NCI-H1092 (cell line): ENCODE measurements at regions not wholly inside any gene's neighbourhood (a gene's known extent, or its start where the extent isn't known, plus 50 kb on each side); places are given as distances from the start of the nearest gene placed in this dataset.
A peak's percentile ranks its signal among the peaks of the same experiment; 100 is the strongest.

Experiments used
- DNase-seq: peaks from one replicate; lab custom pipeline; 2025; lab: John Stamatoyannopoulos, UW

DNA sequence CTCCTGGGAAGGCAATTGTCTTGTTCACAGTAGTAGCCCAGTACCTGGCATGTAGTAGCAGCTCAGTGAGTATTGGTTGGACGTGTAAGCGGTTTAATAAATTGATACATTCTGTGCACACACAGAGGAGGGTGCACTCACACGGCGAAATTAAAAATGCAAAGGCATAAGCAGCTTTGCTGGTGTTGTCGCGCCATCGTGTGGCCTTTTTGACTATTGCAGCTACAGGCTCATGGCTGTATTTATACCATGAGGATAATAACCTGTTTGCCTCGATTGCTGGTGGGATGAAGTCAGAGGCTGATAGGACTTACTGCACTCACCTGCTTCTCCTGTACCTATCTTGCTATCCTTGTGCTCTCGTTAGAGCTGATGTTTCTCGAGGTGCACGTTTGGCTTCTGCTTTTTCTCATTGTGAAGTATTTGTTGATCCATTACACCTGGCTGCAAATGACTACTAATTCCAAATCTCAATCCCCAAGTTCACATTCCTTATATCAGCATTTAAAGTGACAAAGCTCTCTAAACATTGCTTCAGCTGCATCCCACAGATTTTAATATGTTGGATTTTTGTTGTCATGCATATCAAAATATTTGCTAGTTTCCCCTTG lies 61.5 kb downstream of the TBXT start:
- peak; percentile 64 for DNase-seq

DNA sequence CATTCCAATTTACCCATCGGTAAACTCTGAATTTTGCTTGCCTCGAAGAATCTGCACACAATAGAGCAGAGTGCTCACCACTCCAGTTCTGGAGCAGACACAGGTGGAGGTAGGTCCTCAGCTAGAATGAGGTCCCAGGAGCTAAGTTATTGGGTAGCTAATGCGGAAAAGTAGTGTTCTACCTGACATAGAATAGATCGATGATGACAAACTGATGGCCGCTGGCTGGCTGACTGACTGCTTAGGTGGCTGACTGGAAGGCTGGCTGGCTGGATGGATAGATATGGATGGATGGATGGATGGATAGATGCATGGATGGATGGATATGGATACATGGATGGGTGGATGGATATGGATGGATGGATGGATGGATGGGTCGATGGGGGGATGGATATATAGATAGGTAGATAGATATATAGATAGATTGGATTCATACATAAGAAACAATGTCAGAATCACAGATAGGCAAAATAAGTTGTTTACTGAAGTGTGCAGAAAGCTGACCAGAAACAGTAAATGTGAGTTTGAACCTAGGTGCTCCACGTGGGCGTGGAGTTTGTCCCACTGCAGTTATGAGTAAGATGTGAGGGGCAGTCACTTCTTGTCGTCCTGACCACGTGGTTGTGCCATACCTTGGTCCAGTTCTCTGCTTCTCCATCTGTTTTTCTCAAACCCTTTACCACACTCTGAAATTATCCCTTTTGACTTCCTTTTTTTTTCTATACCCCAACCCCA lies 62.1 kb downstream of the TBXT start:
- DNase-seq = no peak

GRCh38 chr6:166104872-166105271 lies 62.8 kb downstream of the TBXT start:
- no peak for DNase-seq

DNA sequence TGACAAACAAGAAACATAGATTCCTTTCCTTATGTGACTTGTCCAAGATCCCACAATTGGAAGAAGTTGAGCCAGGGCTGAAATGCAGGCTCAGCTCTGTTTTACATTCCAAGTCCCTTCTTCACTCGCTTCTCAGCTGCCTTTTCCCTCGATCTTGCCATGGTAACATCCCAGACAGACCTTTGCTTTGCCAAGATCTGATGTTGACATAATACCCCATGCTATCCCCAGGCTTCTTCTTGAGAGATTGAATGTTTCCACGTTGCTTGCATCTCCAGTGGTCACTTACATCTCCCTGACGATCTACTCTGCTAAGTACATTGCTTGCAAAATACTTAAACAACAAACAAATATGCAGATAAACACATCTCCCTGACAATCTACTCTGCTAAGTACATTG lies 63.5 kb downstream of the TBXT start:
- DNase-seq = no peak

- DNase-seq = no peak
Observed at GRCh38 chr6:166101819-166102419, 65.7 kb downstream of the TBXT start.

DNA sequence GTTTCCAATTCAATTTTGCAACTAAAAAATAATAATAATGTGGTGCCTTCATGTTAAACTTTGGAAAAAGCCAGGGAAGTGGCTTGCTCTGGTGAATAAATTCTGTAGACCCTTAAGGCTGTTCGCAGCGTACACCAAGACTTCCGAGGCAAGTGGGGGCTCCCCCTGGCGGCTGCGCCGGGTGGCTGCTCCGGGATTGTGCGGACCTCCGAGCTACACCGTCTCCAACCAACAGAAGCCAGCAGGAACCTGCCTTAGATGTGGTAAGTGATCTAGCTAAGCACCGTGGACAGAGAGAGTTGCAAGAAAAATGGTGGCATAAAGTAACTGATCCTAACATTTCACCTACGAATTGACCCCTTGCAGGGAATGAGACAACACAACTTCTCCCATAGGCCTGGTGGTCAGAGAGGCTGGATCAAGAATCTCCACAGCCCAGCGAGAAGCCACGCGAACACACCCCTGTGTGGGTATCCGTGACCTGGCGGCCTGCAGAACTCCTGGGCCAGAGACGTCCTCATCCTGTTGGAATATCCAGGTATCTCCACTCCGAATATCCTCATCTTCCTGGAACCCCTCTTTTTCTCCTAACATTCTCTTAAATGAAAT lies 69.6 kb downstream of the TBXT start:
- peak; percentile 34 for DNase-seq

GRCh38 chr6:166087852-166088251 lies 79.8 kb downstream of the TBXT start:
- no peak for DNase-seq

- DNase-seq = no peak
Observed at GRCh38 chr6:166087246-166087645, 80.4 kb downstream of the TBXT start.

GRCh38 chr6:166085500-166085899 lies 82.2 kb downstream of the TBXT start:
- DNase-seq = no peak

GRCh38 chr6:166084951-166085350 lies 82.7 kb downstream of the TBXT start:
- no peak for DNase-seq

- DNase-seq = no peak
Observed at GRCh38 chr6:166079841-166080240, 87.8 kb downstream of the TBXT start.

DNA sequence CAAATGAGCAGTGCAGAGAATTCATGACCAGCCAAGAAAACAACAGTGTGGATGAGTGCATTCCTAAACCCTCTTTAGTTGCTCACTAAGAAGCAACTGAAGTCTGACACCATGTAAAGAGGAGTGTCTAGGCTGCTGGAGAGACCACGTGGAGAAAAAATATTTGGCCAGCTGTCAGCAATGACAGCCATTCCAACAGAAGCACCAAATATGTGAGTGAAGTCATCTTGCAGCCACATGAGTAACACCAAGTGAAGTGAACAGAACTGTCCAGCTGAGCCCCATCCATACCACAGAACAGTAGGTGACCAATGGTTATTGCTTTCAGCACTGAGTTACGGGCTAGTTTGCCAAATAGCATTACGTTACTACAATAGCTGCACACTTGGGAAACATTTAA lies 89.4 kb downstream of the TBXT start:
- no peak for DNase-seq

- no peak for DNase-seq
Observed at GRCh38 chr6:166076625-166077024, 91.0 kb downstream of the TBXT start.

- DNase-seq = no peak
Observed at GRCh38 chr6:166075925-166076324, 91.7 kb downstream of the TBXT start.

- DNase-seq = no peak
Observed at GRCh38 chr6:166075186-166075585, 92.5 kb downstream of the TBXT start.

- DNase-seq = no peak
Observed at GRCh38 chr6:166073082-166073481, 94.6 kb downstream of the TBXT start.

GRCh38 chr6:166068768-166069167 lies 98.9 kb downstream of the TBXT start:
- no peak for DNase-seq

DNA sequence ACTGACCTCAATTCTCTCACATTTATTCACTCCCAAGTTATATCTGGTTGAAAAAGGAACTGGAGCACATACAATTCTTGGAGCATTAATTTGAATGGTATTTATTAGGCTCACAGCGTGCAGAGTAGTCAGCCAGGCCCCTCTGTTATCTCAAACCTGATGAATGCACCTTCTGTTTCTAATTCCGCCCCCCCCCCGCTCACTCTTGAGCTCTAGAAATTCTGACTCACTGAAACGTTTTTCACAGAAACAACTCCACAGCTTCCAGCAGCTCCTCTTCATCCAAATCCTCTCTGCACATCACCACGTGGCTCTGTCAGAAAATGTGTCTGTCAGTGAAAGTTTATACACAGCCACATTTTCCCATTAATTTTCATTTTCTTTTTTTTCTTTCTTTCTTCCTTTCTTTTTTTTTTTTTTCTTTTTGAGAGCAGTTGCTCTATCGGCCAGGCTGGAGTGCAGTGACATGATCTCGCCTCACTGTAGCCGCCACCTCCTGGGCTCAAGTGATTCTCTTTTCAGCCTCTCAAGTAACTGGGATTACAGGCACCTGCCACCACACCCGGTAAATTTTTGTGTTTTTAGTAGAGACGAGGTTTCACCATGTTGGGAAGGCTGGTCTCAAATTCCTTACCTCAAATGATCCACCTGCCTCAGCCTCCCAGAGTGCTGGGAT lies 109.4 kb downstream of the TBXT start:
- no peak for DNase-seq

- no peak for DNase-seq
Observed at GRCh38 chr6:166057431-166057830, 110.2 kb downstream of the TBXT start.

DNA sequence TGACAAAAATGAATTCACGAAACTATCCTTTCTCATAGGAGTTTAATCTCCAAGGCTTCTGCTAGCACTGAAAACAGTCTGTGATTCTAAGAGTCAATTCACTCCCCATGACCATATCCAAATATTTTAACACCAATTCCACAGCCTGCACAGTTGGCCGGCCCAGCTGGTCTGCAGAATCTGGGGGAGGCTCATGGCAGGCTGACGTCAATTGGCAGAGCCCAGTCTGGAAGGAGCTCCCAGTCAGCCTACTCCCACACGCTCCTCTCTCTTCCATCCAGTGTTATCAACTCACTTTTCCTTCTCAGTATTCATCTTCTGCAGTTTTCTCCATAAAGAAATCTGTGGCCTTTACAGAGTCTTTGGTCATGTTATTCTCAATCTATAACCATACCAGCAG lies 111.0 kb downstream of the TBXT start:
- DNase-seq = no peak

DNA sequence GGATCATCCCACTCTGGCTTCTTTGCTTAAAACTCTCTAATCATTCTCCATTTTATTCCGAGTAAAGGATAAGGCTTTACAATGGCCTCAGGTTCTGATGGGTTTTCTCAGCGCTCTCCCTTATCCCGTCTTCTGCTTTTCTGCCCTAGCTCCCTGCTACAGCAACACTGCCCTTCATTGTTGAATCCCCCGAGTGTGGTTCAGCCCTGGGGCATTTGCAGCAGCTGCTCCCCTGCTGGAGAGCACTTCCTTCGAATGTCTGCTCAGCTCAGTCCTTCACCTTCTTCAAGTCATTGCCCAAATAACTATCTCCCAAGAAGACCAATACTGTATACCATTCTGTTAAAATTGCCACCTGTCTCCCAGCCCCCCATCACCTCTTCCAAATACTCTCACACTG lies 111.8 kb downstream of the TBXT start:
- DNase-seq = no peak

GRCh38 chr6:166052837-166053236 lies 114.8 kb downstream of the TBXT start:
- DNase-seq = no peak

DNA sequence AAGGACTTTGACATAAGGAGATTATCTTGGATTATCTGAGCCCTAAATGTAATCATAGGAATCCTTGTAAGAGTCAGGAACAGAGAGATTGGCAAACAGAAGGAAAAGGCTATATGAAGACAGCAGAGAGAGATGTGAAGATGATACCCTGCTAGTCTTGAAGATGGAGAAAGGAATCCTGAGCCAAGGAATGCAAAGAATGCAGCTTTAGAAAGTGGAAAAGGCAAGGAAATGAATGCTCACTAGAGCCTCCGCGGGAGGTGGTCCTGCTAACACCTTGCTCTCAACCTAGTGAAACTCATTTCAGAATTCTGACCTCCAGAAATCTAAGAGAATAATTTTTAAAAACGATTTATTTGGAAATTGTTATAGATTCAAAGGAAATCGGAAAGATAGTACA lies 117.1 kb downstream of the TBXT start:
- no peak for DNase-seq
